ENCODE measurements at regions not wholly inside any gene's neighbourhood (a gene's known extent, or its start where the extent isn't known, plus 50 kb on each side); places are given as distances from the start of the nearest gene placed in this dataset.
"Not testable (repeated sequence)": the region's sequence is repeated elsewhere in the genome, so short reads cannot be mapped to it uniquely, and the experiment has no call there.

DNA sequence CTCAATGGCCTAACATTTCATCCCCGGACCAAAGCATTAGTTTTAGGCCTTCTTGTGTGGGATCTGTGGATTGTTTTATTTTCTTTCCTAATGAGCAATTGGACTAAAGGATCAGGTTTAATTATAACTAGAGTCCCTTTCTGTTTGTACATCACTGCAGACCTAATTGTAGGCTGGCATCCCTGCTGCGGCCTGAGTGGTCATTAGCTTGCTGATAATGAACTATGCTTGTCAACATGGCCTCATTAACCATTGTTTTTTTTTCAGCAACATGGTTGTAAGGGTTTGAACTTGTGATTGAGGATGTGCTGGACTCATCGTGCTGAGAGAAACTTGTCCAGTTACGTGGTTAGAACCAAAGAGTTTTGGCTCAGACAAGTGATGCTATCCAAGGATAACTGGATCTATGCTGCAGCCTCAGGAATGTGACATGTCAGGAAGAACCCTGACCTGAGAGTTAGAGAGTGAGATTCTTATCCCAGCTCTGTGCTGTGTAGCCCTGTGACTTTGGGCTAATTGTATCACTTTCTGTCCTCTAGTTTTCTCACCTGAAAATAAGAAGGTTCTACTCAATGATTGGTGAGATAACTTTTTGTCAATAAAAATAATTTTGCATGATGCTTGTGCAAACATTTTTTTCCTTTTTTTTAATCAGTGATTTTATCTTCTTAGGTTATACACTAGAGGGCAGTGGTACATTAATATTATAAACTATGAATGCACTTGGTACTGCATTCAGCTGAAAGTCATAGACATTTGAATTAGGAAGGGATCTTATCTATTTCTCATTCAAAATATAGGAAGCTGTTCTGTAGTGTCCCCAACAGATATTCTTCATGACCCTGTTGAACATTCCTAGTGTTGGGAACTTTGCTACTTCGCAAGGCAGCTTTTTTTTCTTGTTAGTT, 140.9 kb downstream of the RNF144B start:
- DNase-seq (ENCODE audit: low read depth in 2 of 2), result peak in 1 of 2 donors; percentile 18

DNA sequence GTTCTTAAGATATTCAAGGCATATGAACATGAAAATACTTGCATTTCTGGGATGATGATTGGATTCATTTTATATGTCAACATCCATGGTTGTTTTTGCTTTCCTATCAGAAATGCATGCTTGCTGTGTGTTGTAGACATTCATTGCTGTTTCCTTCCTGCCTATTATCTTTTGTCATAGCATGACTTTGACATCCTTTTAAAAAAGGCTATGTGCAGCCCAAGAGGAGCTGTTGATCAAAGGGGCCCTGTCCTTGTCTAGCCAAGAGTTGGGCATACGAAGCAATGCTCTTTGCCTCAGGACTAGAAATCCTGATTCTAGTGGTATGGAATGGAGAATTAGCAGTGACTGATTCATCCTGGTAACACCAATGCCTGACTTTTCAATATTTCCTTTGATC, 143.1 kb downstream of the RNF144B start:
- no peak for DNase-seq (ENCODE audit: low read depth in 2 of 2)

DNA sequence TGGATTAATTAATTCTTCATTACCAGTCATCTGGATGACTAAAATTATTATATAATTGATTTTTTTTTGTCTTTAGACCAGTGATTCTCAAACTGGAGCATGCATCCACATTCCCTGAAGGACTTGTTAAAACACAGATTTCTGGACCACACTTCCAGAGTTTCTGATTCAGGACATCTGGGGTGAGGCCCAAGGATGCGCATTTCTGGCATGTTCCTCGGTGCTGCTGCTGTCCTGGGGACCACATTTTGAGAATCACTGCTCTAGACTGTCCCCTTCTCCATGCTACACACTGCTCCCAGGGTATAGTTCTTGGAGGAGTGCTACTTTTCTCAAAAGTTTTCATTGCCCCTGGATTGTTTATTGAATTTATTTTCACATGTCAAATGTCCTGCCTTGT, 145.0 kb downstream of the RNF144B start:
- no peak for DNase-seq (ENCODE audit: low read depth in 2 of 2)

DNA sequence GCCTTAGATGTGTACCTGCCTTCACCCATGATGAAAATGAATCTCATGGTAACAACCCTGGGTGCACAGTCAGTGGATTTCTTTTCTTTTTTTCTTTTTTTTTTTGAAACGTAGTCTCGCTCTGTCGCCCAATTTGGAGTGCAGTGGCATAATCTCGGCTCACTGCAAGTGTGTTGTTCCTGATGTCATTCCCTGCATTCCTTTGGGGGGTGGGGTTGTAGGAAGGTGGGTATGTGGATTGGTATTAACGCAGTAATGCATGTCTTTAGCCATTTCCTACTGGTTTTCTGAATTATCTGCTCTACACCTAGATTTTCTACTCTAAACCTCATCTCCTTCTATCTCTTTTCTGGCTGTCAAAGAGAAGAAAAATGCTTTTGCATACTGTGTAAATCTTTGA, 146.6 kb downstream of the RNF144B start:
- DNase-seq (ENCODE audit: low read depth in 2 of 2), result no peak

DNA sequence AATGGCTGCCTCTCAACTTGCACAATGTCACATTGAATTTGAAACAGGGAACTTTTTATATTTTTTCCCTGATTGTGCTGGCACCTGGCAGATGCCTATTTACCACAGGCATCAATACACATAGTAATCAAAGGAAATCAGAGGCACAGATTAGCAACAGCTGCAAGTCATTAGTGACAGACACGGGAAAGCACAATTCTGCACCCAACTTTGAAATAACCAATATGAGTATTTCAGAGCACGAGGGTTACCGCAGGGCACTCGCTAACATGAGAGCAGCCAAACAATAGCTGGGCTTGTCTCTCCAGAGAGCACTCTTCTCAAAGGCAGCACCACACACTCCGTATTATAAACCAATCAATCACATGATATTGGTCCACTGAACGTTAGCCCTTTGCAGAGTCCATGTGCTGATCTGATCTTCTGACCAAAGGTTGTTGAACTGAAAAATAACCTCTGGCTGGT, 149.5 kb downstream of the RNF144B start:
- DNase-seq (ENCODE audit: low read depth in 2 of 2), result no peak

DNA sequence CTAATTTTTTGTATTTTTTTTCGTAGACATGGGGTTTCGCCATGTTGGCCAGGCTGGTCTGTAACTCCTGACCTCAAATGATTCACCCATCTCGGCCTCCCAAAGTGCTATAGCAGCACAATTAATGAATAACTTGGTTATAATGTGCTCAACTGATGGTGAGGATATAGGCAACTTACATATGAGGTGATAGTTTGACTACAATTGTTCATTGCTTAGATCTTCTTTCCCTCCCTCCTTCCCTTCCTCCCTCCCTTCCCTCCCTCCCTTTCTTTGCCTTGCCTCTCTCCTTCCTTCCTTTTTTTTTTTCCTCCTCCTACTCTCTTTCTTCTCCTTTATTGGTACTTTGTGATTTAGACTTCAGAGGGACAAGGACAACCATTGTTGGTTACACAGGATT, 151.2 kb downstream of the RNF144B start:
- DNase-seq (ENCODE audit: low read depth in 2 of 2), result no peak

DNA sequence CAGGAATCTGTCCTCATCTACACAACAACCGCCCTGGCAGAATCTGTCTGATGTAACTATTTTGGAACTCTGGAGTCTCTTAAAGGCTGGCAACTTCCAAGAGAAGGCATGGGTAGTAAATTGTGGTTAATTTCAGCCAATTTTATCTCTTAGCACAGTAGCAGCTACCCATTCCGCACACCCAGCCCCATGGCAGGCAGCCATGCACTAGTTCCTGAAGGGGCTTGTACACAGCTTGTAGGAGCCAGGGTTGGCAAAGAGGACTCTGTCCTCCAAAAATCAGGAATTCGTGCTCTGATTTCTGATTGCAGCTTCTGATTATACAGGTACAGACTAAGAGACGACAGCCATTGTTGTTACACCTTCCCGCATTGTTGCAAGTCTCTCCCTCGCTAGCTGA, 155.9 kb downstream of the RNF144B start:
- DNase-seq (ENCODE audit: low read depth in 2 of 2), result no peak

DNA sequence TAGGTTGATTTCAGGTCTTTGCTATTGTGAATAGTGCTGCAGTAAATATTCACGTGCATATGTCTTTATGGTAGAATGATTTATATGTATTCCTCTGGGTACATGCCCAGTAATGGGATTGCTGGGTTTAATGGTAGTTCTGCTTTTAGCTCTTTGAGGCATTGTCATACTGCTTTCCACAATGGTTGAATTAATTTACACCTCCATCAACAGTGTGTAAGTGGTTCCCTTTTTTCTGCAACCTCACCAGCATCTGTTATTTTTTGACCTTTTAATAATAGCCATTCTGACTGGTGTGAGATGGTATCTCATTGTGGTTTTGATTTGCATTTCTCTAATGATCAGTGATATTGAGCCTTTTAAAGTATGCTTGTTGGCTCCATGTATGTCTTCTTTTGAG, 158.0 kb downstream of the RNF144B start:
- not testable (repeated sequence) for DNase-seq (ENCODE audit: low read depth in 2 of 2)

DNA sequence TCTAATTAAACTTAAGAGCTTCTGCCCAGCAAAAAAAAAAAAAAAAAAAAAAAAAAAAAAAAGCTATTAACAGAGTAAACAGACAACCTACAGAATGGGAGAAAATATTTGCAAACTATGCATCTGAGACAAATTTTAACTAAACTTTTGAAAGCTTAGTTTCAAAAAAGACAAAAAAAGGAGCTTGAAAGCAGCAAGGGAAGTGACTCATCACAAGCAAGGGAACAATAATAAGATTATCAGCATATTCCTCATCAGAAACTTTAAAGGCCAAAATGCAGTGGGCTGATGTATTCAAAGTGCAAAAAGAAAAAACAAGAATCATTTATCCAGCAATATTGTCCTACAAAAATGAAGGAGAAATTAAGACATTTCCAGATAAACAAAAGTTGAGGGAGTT, 158.6 kb downstream of the RNF144B start:
- peak in 1 of 2 donors; percentile 4 for DNase-seq (ENCODE audit: low read depth in 2 of 2)

DNA sequence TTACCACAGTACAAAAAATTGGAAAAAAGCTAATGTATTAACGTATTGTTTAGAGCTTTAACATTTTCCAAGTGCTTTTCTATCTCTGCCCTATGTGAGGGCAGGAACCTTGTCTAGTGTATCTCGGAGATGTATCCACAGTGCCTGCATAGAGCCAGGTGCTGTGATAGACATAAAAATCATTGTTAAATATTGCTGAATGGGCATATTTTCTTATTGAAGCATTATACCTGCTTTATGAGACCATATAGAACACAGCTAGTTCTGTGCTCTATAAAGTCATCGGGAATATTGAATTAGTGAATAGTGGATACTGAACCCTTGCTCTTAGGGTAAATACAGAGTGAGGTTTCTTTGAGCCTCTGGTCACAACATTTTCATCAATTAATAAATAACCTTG, 163.0 kb downstream of the RNF144B start:
- DNase-seq (ENCODE audit: low read depth in 2 of 2), result no peak

DNA sequence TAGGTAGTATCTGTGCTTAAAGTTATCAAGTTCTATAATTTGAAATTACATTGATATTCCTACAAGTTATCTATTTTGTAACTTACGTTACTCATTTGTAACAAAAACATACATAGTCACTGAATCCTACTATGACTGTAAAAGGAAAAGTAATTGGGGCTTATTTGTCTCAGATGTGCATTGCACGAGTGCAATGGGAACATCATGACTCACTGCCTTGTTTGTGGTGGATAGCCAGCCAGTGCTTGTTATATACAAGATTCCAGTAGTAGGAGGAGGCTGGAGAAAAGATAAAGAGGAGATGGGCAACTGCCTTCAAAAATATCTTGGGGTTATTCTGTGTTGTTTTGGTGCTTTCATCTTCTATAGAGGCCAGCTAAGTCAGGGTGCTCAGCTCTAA, 164.1 kb downstream of the RNF144B start:
- DNase-seq (ENCODE audit: low read depth in 2 of 2), result no peak

DNA sequence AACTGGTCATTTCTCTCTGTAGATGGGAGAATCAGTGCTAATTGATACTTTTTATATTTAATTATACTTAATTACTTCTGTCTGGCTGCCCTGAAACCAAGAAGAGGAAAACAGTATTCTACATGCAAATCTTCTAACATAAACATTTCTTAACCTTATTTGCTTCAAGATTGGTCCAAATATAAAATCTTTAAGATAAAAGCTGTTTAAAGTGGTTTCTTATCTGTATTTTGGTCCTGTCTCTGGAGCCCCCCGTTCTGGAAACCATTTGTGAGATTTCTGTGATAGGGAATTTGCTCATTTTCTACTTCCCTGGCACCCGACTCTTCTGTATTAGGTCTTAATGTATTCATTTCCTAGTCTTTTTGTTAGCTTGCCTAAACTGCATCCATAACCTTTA, 168.6 kb downstream of the RNF144B start:
- no peak for DNase-seq (ENCODE audit: low read depth in 2 of 2)

DNA sequence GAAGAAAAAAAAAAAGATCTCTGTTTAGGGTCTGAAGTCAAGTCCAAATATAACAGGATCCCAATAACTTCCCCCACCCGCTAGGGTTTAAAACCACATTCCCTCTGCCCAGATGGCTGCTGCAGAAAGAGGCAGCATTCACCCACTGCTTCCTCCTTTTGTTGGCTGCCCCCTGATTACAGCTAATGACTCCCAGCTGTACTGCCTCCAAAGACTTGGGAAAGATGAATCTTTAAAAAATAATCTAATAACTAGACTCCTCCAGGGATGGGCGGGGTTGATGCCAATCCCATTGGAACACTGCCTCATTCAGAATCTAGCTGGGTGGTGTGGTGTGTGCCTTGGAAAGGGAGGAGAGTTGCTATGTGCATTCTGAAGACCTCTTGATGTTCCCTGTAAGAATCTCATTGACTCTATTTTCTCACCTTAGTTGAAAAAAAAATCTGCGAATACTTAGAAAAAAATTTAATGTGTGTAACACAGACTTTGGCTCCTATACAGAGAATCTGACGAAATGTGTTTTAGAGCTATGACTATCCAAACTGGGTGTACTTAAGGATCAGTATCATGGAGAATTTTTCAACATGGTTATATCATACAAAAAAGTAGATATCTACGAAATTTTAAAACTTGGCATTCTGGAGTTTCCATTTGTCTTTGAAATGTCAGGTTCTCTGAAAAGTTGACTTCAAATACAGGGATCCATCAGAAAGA, 174.0 kb downstream of the RNF144B start:
- no peak for DNase-seq (ENCODE audit: low read depth in 2 of 2)

DNA sequence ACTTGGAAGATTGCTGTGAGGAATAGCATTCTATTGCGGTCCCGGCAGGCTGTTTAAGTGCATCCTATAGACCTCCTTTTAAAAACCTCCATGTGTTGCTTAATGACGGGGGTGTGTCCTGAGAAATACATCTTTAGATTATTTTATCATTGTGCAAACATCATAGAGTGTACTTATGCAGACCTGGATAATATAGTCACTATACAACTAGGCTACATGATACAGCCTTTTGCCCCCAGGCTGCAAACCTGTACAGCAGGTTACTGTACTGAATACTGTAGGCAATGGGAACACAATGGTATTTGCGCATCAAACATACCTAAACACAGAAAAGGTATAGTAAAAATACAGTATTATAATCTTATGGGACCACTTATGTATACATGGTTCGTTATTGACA, 175.6 kb downstream of the RNF144B start:
- DNase-seq (ENCODE audit: low read depth in 2 of 2), result no peak

DNA sequence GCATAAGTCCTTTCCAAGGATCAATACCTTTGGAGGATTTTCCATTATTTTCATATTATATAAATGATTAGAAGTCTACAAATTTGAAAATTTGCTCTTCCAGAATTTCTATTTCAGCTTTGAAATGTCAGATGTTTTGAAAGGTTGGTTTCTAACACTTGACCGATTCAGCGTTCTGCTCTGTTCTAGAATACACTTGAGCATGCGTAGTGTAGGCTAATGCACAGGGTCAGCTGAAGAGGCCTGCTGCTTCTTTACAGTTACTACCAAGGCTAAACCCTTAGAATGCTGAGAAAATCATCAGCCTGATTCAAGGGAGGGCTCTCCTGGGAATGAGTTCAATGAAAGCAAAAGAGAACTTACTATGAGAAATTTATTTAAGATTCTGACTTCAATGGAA, 177.6 kb downstream of the RNF144B start:
- no peak for DNase-seq (ENCODE audit: low read depth in 2 of 2)

DNA sequence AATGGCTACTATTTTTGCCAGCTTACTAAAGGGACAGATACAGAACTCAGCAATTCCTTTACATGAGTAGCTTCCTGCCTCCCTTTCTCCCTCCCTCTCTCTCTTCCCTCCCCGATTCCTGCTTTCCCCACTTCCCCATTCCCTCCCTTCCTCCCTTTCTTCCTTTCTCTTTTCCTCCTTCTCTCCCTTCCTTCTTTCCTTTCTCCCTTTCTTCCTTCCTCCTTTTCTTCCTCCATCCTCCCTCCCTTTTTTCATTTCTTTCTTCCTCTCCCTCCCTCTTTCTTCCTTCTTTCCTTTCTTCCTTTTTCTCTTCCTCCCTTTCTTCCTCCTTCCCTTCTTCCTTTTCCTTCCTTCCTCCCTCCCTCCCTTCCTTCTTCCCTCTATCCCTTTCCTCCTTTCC, 178.1 kb downstream of the RNF144B start:
- DNase-seq (ENCODE audit: low read depth in 2 of 2), result no peak

DNA sequence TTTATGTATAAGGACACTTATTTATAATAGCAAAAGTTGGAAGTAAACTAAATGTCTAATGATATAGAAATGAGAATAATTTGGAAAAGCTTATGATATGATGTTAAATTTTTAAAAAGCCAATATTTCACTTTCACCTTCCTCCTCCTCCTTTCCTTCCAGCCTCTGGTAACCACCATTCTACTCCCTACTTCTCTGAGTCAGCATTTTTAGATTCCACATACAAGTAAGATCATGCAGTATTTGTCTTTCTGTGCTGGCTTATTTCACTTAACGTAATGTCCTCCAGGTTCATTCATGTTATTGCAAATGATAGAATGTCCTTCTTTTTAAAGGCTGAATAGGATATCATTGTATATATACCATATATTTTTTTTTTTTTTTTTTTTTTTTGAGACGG, 180.2 kb downstream of the RNF144B start:
- DNase-seq (ENCODE audit: low read depth in 2 of 2), result no peak

DNA sequence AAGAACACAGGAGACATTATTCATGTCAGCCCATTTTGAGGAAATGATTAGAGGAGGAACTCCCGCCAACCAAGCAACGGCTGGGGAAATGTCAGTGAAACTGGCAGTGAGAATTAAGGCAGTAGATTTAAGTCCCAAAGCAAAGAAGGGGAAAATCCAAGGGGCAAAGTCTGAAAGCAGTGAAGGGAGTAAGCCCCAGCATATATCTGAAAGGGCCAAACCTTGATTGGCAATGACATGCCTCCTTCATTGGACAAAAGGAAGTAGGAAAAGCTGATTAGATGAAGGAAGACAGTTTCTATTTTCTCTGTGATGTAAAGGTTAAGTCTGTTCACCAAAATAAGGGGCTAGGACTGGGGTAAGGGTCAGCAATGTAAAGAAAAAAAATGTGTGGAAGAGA, 190.3 kb downstream of the RNF144B start:
- DNase-seq (ENCODE audit: low read depth in 2 of 2), result no peak

DNA sequence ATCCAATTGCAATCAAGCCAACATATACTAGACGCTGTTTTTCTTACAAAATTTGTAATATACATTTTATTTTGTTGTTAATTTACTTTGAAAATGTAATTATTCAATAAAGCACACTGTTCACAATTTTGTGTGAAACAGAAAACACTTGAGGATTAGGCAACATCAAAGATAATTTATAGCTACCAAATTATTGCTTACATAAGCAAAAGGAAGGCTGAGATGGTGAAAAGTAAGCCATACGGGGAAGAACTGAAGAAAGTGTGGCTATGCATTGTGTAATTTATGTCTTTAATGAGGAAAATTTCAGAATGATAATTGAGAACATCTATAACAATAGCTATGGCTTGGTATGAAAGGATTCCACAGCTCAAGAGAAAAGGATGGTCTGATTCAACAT, 192.0 kb downstream of the RNF144B start:
- DNase-seq (ENCODE audit: low read depth in 2 of 2), result no peak

DNA sequence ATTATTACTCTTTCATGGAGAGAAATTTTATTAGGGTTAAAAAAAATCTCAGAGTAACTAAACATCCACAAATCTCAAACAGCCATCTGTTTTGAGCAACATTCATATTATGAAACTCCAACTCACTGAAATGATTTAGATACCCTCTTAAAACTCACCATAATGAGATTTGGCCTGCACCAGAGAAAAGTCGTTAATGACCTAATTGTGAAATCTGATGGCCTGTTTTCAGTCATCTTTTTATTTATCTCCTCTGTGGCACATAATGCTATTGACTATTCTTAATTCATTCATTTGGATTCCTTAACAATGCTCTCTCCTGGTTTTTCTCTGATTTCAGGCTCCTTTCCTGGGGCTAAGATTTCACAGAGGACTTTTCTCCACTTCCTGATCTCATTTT, 192.7 kb downstream of the RNF144B start:
- DNase-seq (ENCODE audit: low read depth in 2 of 2), result no peak

DNA sequence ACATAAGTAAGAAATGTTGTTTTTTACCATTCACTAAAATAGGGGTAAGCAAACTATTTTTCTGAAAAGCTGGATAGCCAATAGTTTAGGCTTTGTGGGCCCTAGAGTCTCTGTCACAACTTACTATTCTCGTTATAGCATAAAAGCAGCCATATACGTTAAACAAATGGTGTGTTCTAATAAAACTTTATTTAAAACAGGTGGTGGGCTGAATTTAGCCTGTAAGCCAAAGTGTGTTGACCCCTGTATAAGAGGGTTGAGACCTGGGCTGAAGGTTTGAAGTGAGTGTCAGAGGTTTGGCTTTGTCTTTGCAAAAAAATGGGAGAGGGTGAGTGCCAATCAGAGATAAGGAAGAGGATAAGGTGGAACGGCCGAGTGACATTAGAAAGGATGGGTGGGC, 197.2 kb downstream of the RNF144B start:
- no peak for DNase-seq (ENCODE audit: low read depth in 2 of 2)

DNA sequence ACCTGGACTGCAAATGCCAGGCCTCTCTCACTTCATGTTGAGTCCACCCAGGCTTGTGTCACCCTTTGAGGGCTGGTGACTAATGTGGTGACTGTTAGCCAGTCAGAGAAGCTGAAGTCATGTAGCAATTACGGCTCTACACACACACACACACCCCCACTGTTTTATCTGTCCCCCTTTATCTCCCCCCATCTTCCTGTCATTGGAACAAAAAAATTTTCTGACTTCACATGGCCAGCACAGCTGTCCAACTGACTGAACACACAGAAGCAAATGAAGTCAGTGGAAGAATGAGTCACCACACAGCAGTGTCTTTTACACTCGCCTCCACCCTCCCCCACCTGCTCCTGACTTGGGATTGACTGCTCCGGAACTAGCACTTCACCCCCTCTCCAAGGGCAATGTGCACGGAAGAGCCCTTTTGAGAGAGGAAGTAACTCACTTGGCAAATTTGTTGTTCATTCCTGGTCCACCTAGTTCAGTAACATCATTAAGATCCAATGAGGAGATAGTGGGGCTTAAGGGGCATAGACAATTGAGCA, 198.0 kb downstream of the RNF144B start:
- peak in 1 of 2 donors; percentile 71 for DNase-seq (ENCODE audit: low read depth in 2 of 2)

DNA sequence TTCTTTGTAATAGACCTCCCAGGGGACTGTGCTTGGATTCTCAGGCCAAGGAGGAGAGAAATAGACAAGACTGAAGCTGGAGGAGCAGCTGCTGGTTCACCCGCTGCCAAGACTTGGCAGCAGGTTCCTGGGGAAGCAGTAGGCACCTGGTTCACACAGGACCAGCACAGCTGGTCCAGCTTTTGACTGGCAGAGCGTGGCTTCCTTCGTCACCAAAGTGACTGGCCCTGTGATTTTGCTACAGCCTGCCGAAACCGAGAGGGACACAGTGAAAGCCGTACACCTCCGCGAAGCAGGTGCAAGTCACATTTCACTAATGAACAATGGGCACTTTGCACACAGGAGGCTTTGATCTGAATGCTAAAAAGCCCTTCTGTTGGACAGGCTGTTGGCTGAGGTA, 199.0 kb downstream of the RNF144B start:
- DNase-seq (ENCODE audit: low read depth in 2 of 2), result no peak

All from dermis microvascular lymphatic vessel endothelial cell (primary cell).